Osteoblast (primary cell): ENCODE measurements at regions not wholly inside any gene's neighbourhood (a gene's known extent, or its start where the extent isn't known, plus 50 kb on each side); places are given as distances from the start of the nearest gene placed in this dataset.

Experiments used
- DNase-seq: peaks from one replicate; pipeline ENCODE4 v3.0.0; 2011; ENCODE audit warnings: low spot score, mixed read lengths; ENCODE audit not compliant: insufficient read length; ENCODE audit errors: missing footprints
- H2AFZ ChIP-seq: 2 replicates; pipeline ENCODE4 v1.6.0; 2011; ENCODE audit warnings: mild to moderate bottlenecking, low read length
- H3K27ac ChIP-seq: 2 replicates; pipeline ENCODE4 v1.5.1; 2011; ENCODE audit warnings: mild to moderate bottlenecking, low read depth, low read length, moderate library complexity
- H3K27me3 ChIP-seq: 2 replicates; pipeline ENCODE4 v1.6.0; 2012; ENCODE audit warnings: mild to moderate bottlenecking, control low read depth, inconsistent platforms, low read length, moderate library complexity; ENCODE audit not compliant: insufficient read depth
- H3K36me3 ChIP-seq: 2 replicates; pipeline ENCODE4 v1.5.1; 2011; ENCODE audit warnings: mild to moderate bottlenecking, low read length, control low read depth, moderate library complexity; ENCODE audit not compliant: insufficient read depth
- H3K4me1 ChIP-seq: 2 replicates; pipeline ENCODE4 v1.5.1; 2011; ENCODE audit warnings: mild to moderate bottlenecking, low read length, control low read depth, moderate library complexity; ENCODE audit not compliant: insufficient read depth
- H3K4me2 ChIP-seq: 2 replicates; pipeline ENCODE4 v1.6.0; 2011; ENCODE audit warnings: mild to moderate bottlenecking, low read length; ENCODE audit not compliant: insufficient read depth
- H3K4me3 ChIP-seq: fragments of 200-600 bp; sonication (generic); 3 replicates; pipeline ENCODE4 v1.5.1; 2012; ENCODE audit warnings: mild to moderate bottlenecking, low read length, inconsistent platforms; ENCODE audit not compliant: insufficient read depth
- H3K79me2 ChIP-seq: 2 replicates; pipeline ENCODE4 v1.6.0; 2012; ENCODE audit warnings: mild to moderate bottlenecking, low read length, control low read depth, inconsistent platforms; ENCODE audit not compliant: insufficient read depth
- H3K9me3 ChIP-seq: 2 replicates; pipeline ENCODE4 v1.5.1; 2011; ENCODE audit warnings: low read depth, low read length, control low read depth
- H4K20me1 ChIP-seq: 2 replicates; pipeline ENCODE4 v1.6.0; 2012; ENCODE audit warnings: mild to moderate bottlenecking, low read length, control low read depth; ENCODE audit not compliant: insufficient read depth
- CTCF ChIP-seq: IDR thresholded peaks from 2 replicates; pipeline ENCODE4 v1.5.1; 2011; ENCODE audit warnings: mild to moderate bottlenecking, low read depth, low read length, moderate library complexity; ENCODE audit errors: extremely low read depth

GRCh38 chr15:81520480-81520879, 146.5 kb upstream of the TMC3 start:
- no peak overlapping the region for H2AFZ ChIP-seq
- H3K4me3 ChIP-seq = no peak overlapping the region
- no peaks in the 10 kb centered on the region for H3K36me3 ChIP-seq
- peaks cover 6% of the 10 kb centered on the region for H3K4me1 ChIP-seq
- H3K4me2 ChIP-seq = no peak overlapping the region
- no peaks in the 10 kb centered on the region for H3K9me3 ChIP-seq
- no peaks in the 10 kb centered on the region for H3K79me2 ChIP-seq
- TF ChIP-seq CTCF = no peak
- H3K27me3 ChIP-seq = no peaks in the 10 kb centered on the region
- H4K20me1 ChIP-seq = no peaks in the 10 kb centered on the region
- no peak for DNase-seq
- H3K27ac ChIP-seq = no peak overlapping the region

GRCh38 chr15:81516461-81516860, 142.4 kb upstream of the TMC3 start:
- Histone ChIP-seq H3K4me3 (peak overlapping the region; percentile 35), H3K27ac (no peak overlapping the region)
- DNase-seq = peak; percentile 44

GRCh38 chr15:81516012-81516411, 142.0 kb upstream of the TMC3 start:
- Histone ChIP-seq H3K36me3 (no peaks in the 10 kb centered on the region), H3K4me2 (peak overlapping the region; percentile 70), H3K4me1 (peaks cover 6% of the 10 kb centered on the region), H2AFZ (peak overlapping the region; percentile 55), H3K9me3 (no peaks in the 10 kb centered on the region), H3K27me3 (no peaks in the 10 kb centered on the region), H4K20me1 (no peaks in the 10 kb centered on the region), H3K4me3 (peak overlapping the region; percentile 35), H3K27ac (no peak overlapping the region), H3K79me2 (no peaks in the 10 kb centered on the region)
- DNase-seq = no peak
- TF ChIP-seq CTCF = no peak

More at GRCh38 chr15:81516461-81516860, 142.4 kb upstream of the TMC3 start:
- Histone ChIP-seq H4K20me1 (no peaks in the 10 kb centered on the region), H3K9me3 (no peaks in the 10 kb centered on the region), H3K27me3 (no peaks in the 10 kb centered on the region), H2AFZ (peak overlapping the region; percentile 55), H3K4me1 (peaks cover 6% of the 10 kb centered on the region), H3K4me2 (peak overlapping the region; percentile 70), H3K36me3 (no peaks in the 10 kb centered on the region), H3K79me2 (no peaks in the 10 kb centered on the region)
- TF ChIP-seq CTCF = no peak

- DNase-seq = no peak
- Histone ChIP-seq H3K4me3 (no peak overlapping the region), H3K4me1 (peaks cover 6% of the 10 kb centered on the region), H3K36me3 (no peaks in the 10 kb centered on the region), H2AFZ (no peak overlapping the region), H3K79me2 (no peaks in the 10 kb centered on the region), H4K20me1 (no peaks in the 10 kb centered on the region), H3K27me3 (no peaks in the 10 kb centered on the region), H3K4me2 (no peak overlapping the region), H3K27ac (no peak overlapping the region), H3K9me3 (no peaks in the 10 kb centered on the region)
- no peak for TF ChIP-seq CTCF
Observed at GRCh38 chr15:81514725-81515124, 140.7 kb upstream of the TMC3 start.
